ENCODE measurements at regions not wholly inside any gene's neighbourhood (a gene's known extent, or its start where the extent isn't known, plus 50 kb on each side); places are given as distances from the start of the nearest gene placed in this dataset.

GRCh38 chr11:22467741-22468140 lies 129.6 kb downstream of the SLC17A6 start (continued):
- TF ChIP-seq CHD7 (IDR thresholded peaks at IDR 0.05; ENCODE audit: insufficient replicate concordance, low read length), result no peak
- TF ChIP-seq YY1 (IDR thresholded peaks at IDR 0.05; ENCODE audit: low read depth, low read length), result no peak
- TF ChIP-seq KDM5A (IDR thresholded peaks at IDR 0.05; ENCODE audit: low read length), result no peak
- TF ChIP-seq ATF2 (IDR thresholded peaks at IDR 0.05; ENCODE audit: low read length), result no peak
- no peak for TF ChIP-seq HDAC2 (IDR thresholded peaks at IDR 0.05; ENCODE audit: borderline replicate concordance in 1 of 2, low read depth in 2 of 2, low read length in 2 of 2)
- no peak for TF ChIP-seq CBX5 (IDR thresholded peaks at IDR 0.05; ENCODE audit: low read depth, low read length)
- no peak for TF ChIP-seq MAX (IDR thresholded peaks at IDR 0.05)
- no peak for TF ChIP-seq SP2 (IDR thresholded peaks at IDR 0.05; ENCODE audit: low read length)
- no peak for TF ChIP-seq MAFK (IDR thresholded peaks at IDR 0.05; ENCODE audit: low read depth, low read length)

Data from H1 (cell line).